ENCODE measurements at regions not wholly inside any gene's neighbourhood (a gene's known extent, or its start where the extent isn't known, plus 50 kb on each side); places are given as distances from the start of the nearest gene placed in this dataset.

DNA sequence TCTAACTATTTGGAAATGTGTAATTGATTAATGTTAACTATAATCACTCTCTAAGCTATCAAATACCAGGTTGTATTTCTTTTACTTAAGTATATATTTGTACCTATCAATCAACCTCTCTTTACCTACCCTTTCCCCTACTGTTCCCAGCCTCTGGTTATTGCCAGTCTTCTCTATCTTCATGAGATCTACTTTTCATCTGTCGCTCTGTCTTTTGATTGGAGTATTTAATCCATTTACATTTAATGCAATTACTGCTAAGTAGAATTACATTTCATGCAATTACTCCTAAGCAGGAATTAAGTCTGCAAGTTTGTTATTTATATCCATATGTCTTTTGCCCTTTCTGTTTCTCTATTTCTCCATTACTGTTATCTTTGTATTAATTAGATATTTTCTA, 148.1 kb downstream of the MAT2B start:
- Histone ChIP-seq H3K9ac (ENCODE audit: low read length) (no peak overlapping the region), H3K79me2 (replicated peaks; ENCODE audit: insufficient read depth, low read length) (no peaks in the 10 kb centered on the region), H3F3A (ENCODE audit: insufficient read depth, low read length, poor library complexity, severe bottlenecking) (no peaks in the 10 kb centered on the region), H3K9me3 (ENCODE audit: low read length) (no peaks in the 10 kb centered on the region), H3K27ac (ENCODE audit: low read length) (no peak overlapping the region), H3K27me3 (ENCODE audit: insufficient read depth, low read depth, low read length) (no peaks in the 10 kb centered on the region), H3K36me3 (ENCODE audit: insufficient read depth, low read length) (no peaks in the 10 kb centered on the region), H4K20me1 (ENCODE audit: insufficient read depth) (no peaks in the 10 kb centered on the region), H3K4me2 (ENCODE audit: low read length) (no peak overlapping the region), H2AFZ (ENCODE audit: low read depth, low read length) (no peak overlapping the region), H3K4me3 (ENCODE audit: low read length) (no peak overlapping the region), H3K9me2 (ENCODE audit: insufficient read depth, low read length) (no peaks in the 10 kb centered on the region)
- no peak for TF ChIP-seq EP300 (conservative IDR thresholded peaks at IDR 0.05; ENCODE audit: poor library complexity, severe bottlenecking)
- TF ChIP-seq SMC3 (conservative IDR thresholded peaks at IDR 0.05; ENCODE audit: poor library complexity): no peak
- no peak for TF ChIP-seq MXI1 (conservative IDR thresholded peaks at IDR 0.05; ENCODE audit: poor library complexity, severe bottlenecking)
- no peak for TF ChIP-seq POLR2AphosphoS5 (IDR thresholded peaks at IDR 0.05)
- TF ChIP-seq, protein P1, sequence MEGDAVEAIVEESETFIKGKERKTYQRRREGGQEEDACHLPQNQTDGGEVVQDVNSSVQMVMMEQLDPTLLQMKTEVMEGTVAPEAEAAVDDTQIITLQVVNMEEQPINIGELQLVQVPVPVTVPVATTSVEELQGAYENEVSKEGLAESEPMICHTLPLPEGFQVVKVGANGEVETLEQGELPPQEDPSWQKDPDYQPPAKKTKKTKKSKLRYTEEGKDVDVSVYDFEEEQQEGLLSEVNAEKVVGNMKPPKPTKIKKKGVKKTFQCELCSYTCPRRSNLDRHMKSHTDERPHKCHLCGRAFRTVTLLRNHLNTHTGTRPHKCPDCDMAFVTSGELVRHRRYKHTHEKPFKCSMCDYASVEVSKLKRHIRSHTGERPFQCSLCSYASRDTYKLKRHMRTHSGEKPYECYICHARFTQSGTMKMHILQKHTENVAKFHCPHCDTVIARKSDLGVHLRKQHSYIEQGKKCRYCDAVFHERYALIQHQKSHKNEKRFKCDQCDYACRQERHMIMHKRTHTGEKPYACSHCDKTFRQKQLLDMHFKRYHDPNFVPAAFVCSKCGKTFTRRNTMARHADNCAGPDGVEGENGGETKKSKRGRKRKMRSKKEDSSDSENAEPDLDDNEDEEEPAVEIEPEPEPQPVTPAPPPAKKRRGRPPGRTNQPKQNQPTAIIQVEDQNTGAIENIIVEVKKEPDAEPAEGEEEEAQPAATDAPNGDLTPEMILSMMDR (IDR thresholded peaks at IDR 0.05; ENCODE audit: poor library complexity, severe bottlenecking): no peak
- no peak for TF ChIP-seq RAD21 (conservative IDR thresholded peaks at IDR 0.05)
- TF ChIP-seq, protein P2, sequence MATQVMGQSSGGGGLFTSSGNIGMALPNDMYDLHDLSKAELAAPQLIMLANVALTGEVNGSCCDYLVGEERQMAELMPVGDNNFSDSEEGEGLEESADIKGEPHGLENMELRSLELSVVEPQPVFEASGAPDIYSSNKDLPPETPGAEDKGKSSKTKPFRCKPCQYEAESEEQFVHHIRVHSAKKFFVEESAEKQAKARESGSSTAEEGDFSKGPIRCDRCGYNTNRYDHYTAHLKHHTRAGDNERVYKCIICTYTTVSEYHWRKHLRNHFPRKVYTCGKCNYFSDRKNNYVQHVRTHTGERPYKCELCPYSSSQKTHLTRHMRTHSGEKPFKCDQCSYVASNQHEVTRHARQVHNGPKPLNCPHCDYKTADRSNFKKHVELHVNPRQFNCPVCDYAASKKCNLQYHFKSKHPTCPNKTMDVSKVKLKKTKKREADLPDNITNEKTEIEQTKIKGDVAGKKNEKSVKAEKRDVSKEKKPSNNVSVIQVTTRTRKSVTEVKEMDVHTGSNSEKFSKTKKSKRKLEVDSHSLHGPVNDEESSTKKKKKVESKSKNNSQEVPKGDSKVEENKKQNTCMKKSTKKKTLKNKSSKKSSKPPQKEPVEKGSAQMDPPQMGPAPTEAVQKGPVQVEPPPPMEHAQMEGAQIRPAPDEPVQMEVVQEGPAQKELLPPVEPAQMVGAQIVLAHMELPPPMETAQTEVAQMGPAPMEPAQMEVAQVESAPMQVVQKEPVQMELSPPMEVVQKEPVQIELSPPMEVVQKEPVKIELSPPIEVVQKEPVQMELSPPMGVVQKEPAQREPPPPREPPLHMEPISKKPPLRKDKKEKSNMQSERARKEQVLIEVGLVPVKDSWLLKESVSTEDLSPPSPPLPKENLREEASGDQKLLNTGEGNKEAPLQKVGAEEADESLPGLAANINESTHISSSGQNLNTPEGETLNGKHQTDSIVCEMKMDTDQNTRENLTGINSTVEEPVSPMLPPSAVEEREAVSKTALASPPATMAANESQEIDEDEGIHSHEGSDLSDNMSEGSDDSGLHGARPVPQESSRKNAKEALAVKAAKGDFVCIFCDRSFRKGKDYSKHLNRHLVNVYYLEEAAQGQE (IDR thresholded peaks at IDR 0.05; ENCODE audit: borderline replicate concordance): no peak
- TF ChIP-seq EZH2 (IDR thresholded peaks at IDR 0.05; ENCODE audit: borderline replicate concordance, insufficient read depth, low read length, poor library complexity, severe bottlenecking): no peak
- TF ChIP-seq TAF1 (IDR thresholded peaks at IDR 0.05; ENCODE audit: low read depth): no peak

DNA sequence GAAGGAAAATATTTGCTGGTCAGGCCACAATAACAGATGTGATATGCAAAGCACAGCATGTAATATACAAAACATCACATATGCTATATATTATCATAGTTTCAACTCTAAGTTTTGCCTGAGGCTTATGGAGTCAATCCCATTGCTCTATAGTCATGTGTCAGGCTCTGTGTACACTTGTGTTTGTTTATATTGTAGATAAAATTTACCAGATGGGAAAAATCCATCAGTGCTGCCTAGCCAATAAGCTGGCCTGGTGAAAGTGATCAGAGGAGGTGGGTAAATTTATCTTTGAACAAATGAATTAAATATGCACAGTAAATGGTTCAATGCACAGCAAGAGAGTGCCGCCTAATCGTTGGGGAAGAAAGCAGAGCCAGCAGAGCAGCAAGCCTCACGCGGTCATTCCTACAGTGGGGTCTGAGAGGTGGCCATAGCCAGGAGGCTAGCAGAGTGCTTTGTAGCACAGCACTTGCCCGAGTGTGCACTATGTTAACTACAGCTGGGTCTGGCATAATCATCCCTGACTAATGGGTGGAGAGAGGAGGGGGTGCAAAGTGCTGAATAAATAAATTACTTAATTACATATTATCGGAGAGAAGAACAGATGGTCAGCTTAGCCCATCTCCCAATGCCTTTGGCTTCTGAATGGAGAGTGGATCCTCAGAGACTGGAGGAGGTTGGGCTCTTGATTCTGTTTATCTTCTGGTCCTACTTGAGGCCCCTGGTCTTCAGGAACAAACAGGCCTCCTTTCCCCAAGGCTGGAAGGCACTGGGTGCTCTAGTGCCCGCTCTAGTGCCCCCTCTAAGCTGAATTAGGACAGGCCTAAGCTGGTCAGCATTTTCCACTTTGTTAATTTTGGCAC, 153.5 kb downstream of the MAT2B start:
- Histone ChIP-seq H3F3A (ENCODE audit: insufficient read depth, low read length, poor library complexity, severe bottlenecking) (no peaks in the 10 kb centered on the region), H3K9me2 (ENCODE audit: insufficient read depth, low read length) (no peaks in the 10 kb centered on the region)

More for the DNA sequence above, 153.5 kb downstream of the MAT2B start:
- Histone ChIP-seq H3K36me3 (ENCODE audit: insufficient read depth, low read length) (no peaks in the 10 kb centered on the region), H4K20me1 (ENCODE audit: insufficient read depth) (no peaks in the 10 kb centered on the region), H3K9me3 (ENCODE audit: low read length) (no peaks in the 10 kb centered on the region), H3K27ac (ENCODE audit: low read length) (no peak overlapping the region), H3K4me2 (ENCODE audit: low read length) (no peak overlapping the region), H3K79me2 (replicated peaks; ENCODE audit: insufficient read depth, low read length) (no peaks in the 10 kb centered on the region), H3K9ac (ENCODE audit: low read length) (no peak overlapping the region), H2AFZ (ENCODE audit: low read depth, low read length) (no peak overlapping the region), H3K4me3 (ENCODE audit: low read length) (no peak overlapping the region), H3K27me3 (ENCODE audit: insufficient read depth, low read depth, low read length) (no peaks in the 10 kb centered on the region)
- TF ChIP-seq EP300 (conservative IDR thresholded peaks at IDR 0.05; ENCODE audit: poor library complexity, severe bottlenecking) (no peak), TAF1 (IDR thresholded peaks at IDR 0.05; ENCODE audit: low read depth) (no peak), EZH2 (IDR thresholded peaks at IDR 0.05; ENCODE audit: borderline replicate concordance, insufficient read depth, low read length, poor library complexity, severe bottlenecking) (no peak), MXI1 (conservative IDR thresholded peaks at IDR 0.05; ENCODE audit: poor library complexity, severe bottlenecking) (no peak), POLR2AphosphoS5 (IDR thresholded peaks at IDR 0.05) (no peak), SMC3 (conservative IDR thresholded peaks at IDR 0.05; ENCODE audit: poor library complexity) (no peak), RAD21 (conservative IDR thresholded peaks at IDR 0.05) (no peak)
- TF ChIP-seq, protein P2 (IDR thresholded peaks at IDR 0.05; ENCODE audit: borderline replicate concordance): no peak
- TF ChIP-seq, protein P1 (IDR thresholded peaks at IDR 0.05; ENCODE audit: poor library complexity, severe bottlenecking): no peak
